ENCODE measurements at regions not wholly inside any gene's neighbourhood (a gene's known extent, or its start where the extent isn't known, plus 50 kb on each side); places are given as distances from the start of the nearest gene placed in this dataset.

- Histone ChIP-seq H2AFZ (ENCODE audit: low read depth, low read length) (no peak overlapping the region), H3K9me2 (ENCODE audit: insufficient read depth, low read length) (no peaks in the 10 kb centered on the region), H3K27ac (ENCODE audit: low read length) (no peak overlapping the region), H3K36me3 (ENCODE audit: insufficient read depth, low read length) (no peaks in the 10 kb centered on the region), H3K9me3 (ENCODE audit: low read length) (no peaks in the 10 kb centered on the region), H3K79me2 (replicated peaks; ENCODE audit: insufficient read depth, low read length) (no peaks in the 10 kb centered on the region), H3F3A (ENCODE audit: insufficient read depth, low read length, poor library complexity, severe bottlenecking) (no peaks in the 10 kb centered on the region), H4K20me1 (ENCODE audit: insufficient read depth) (no peaks in the 10 kb centered on the region), H3K4me2 (ENCODE audit: low read length) (no peak overlapping the region), H3K27me3 (ENCODE audit: insufficient read depth, low read depth, low read length) (no peaks in the 10 kb centered on the region), H3K4me3 (ENCODE audit: low read length) (no peak overlapping the region), H3K9ac (ENCODE audit: low read length) (no peak overlapping the region)
- TF ChIP-seq RAD21 (conservative IDR thresholded peaks at IDR 0.05): no peak
- no peak for TF ChIP-seq SMC3 (conservative IDR thresholded peaks at IDR 0.05; ENCODE audit: poor library complexity)
- no peak for TF ChIP-seq CTCF (IDR thresholded peaks at IDR 0.05; ENCODE audit: poor library complexity, severe bottlenecking)
- no peak for TF ChIP-seq REST (IDR thresholded peaks at IDR 0.05; ENCODE audit: borderline replicate concordance)
- no peak for TF ChIP-seq EP300 (conservative IDR thresholded peaks at IDR 0.05; ENCODE audit: poor library complexity, severe bottlenecking)
- TF ChIP-seq POLR2AphosphoS5 (IDR thresholded peaks at IDR 0.05): no peak
- TF ChIP-seq EZH2 (IDR thresholded peaks at IDR 0.05; ENCODE audit: borderline replicate concordance, insufficient read depth, low read length, poor library complexity, severe bottlenecking): no peak
- TF ChIP-seq TAF1 (IDR thresholded peaks at IDR 0.05; ENCODE audit: low read depth): no peak
- no peak for TF ChIP-seq MXI1 (conservative IDR thresholded peaks at IDR 0.05; ENCODE audit: poor library complexity, severe bottlenecking)
Measured at GRCh38 chr6:164533045-164533362, 776.4 kb downstream of the C6orf118 start.

GRCh38 chr6:164532198-164533044 is 777.0 kb downstream of the C6orf118 start:
- no peak overlapping the region for H3K9ac ChIP-seq (ENCODE audit: low read length)
- TF ChIP-seq POLR2AphosphoS5 (IDR thresholded peaks at IDR 0.05) (no peak), REST (IDR thresholded peaks at IDR 0.05; ENCODE audit: borderline replicate concordance) (no peak), MXI1 (conservative IDR thresholded peaks at IDR 0.05; ENCODE audit: poor library complexity, severe bottlenecking) (no peak), SMC3 (conservative IDR thresholded peaks at IDR 0.05; ENCODE audit: poor library complexity) (no peak), EZH2 (IDR thresholded peaks at IDR 0.05; ENCODE audit: borderline replicate concordance, insufficient read depth, low read length, poor library complexity, severe bottlenecking) (no peak), TAF1 (IDR thresholded peaks at IDR 0.05; ENCODE audit: low read depth) (no peak)
- no peaks in the 10 kb centered on the region for H4K20me1 ChIP-seq (ENCODE audit: insufficient read depth)
- H3K27ac ChIP-seq (ENCODE audit: low read length): no peak overlapping the region
- H3K27me3 ChIP-seq (ENCODE audit: insufficient read depth, low read depth, low read length): no peaks in the 10 kb centered on the region
- no peaks in the 10 kb centered on the region for H3K9me2 ChIP-seq (ENCODE audit: insufficient read depth, low read length)
- no peaks in the 10 kb centered on the region for H3F3A ChIP-seq (ENCODE audit: insufficient read depth, low read length, poor library complexity, severe bottlenecking)
- H3K9me3 ChIP-seq (ENCODE audit: low read length): no peaks in the 10 kb centered on the region
- no peaks in the 10 kb centered on the region for H3K36me3 ChIP-seq (ENCODE audit: insufficient read depth, low read length)
- H3K4me2 ChIP-seq (ENCODE audit: low read length): no peak overlapping the region
- H2AFZ ChIP-seq (ENCODE audit: low read depth, low read length): no peak overlapping the region
- no peak overlapping the region for H3K4me3 ChIP-seq (ENCODE audit: low read length)
- no peaks in the 10 kb centered on the region for H3K79me2 ChIP-seq (replicated peaks; ENCODE audit: insufficient read depth, low read length)

Measured in neural cell (in vitro differentiated cells).